Stomach (tissue), 8 donors: ENCODE measurements at regions not wholly inside any gene's neighbourhood (a gene's known extent, or its start where the extent isn't known, plus 50 kb on each side); places are given as distances from the start of the nearest gene placed in this dataset.

Experiments
- DNase-seq, 2 donors: peaks; one replicate each; pipeline versions ENCODE4 v3.0.0 to v3.0.0-alpha.2; 2013 to 2019
- H3K27ac ChIP-seq, 5 donors: fragments of 200-600 bp in 4 of 5; sonication (generic) in 4 of 5; one replicate each; pipeline ENCODE4 v1.5.1; 2013 to 2019; ENCODE audit warnings: mild to moderate bottlenecking in 1 of 5, moderate library complexity in 1 of 5
- H3K27me3 ChIP-seq, 3 donors: fragments of 200-600 bp; sonication (generic); one replicate each; pipeline ENCODE4 v1.5.1; 2017 to 2019; ENCODE audit warnings: mixed run types in 1 of 3
- H3K36me3 ChIP-seq, 4 donors: fragments of 200-600 bp; sonication (generic); 1 replicate in 3 of 4; 2 replicates in 1 of 4; pipeline ENCODE4 v1.5.1; 2016 to 2019
- H3K4me1 ChIP-seq, 4 donors: fragments of 200-600 bp; sonication (generic); one replicate each; pipeline ENCODE4 v1.5.1; 2016 to 2019
- H3K4me3 ChIP-seq, 4 donors: fragments of 200-600 bp; sonication (generic) in 3 of 4; one replicate each; pipeline ENCODE4 v1.5.1; 2016 to 2019; ENCODE audit warnings: mild to moderate bottlenecking in 1 of 4
- H3K9me3 ChIP-seq, 4 donors: fragments of 200-600 bp; sonication (generic); one replicate each; pipeline ENCODE4 v1.5.1; 2016 to 2019
- EP300 ChIP-seq: sonication (generic); formaldehyde crosslinking; IDR thresholded peaks from one replicate; pipeline ENCODE4 v1.6.1; 2017; ENCODE audit warnings: antibody characterized with exemption
- POLR2A ChIP-seq, 4 donors: fragments of 450-650 bp; IDR thresholded peaks; one replicate each; pipeline ENCODE4 v1.6.1; 2016; ENCODE audit warnings: antibody characterized with exemption in 4 of 4, control low read depth in 2 of 4, mild to moderate bottlenecking in 1 of 4, moderate library complexity in 1 of 4
- POLR2AphosphoS5 ChIP-seq, 3 donors: sonication (generic); formaldehyde crosslinking; IDR thresholded peaks; one replicate each; pipeline ENCODE4 v1.6.1; 2016; ENCODE audit warnings: antibody characterized with exemption in 3 of 3
- WGBS, 5 donors: extraction: QIAGEN DNeasy Blood & Tissue Kit in 3 of 5; methylation state at CpG; one replicate each; pipeline versions ENCODE4 v1.1.5 to v1.1.7; 2013 to 2018; 5-methylcytosine and 5-hydroxymethylcytosine counted together
- intact Hi-C: fragments of 100-400 bp; cut with DNase I; formaldehyde crosslinking; loops from one replicate; pipeline ENCODE4 v1.15.1; 2023; ENCODE audit warnings: low total_unique reads
- TF ChIP-seq, protein P1 (sequence below), 7 experiments: fragments of 450-650 bp in 4 of 7; fragments of 200-600 bp in 3 of 7; sonication (generic) in 3 of 7; IDR thresholded peaks; one replicate each; pipeline ENCODE4 v1.5.1; 2016 to 2019; ENCODE audit warnings: antibody characterized with exemption in 7 of 7, control low read depth in 2 of 7, mild to moderate bottlenecking in 1 of 7
- donor health status: healthy with polysubstance abuse.
- donor health status: Bipolar disorder and iron deficiency.
- donor health status: healthy.

DNA sequence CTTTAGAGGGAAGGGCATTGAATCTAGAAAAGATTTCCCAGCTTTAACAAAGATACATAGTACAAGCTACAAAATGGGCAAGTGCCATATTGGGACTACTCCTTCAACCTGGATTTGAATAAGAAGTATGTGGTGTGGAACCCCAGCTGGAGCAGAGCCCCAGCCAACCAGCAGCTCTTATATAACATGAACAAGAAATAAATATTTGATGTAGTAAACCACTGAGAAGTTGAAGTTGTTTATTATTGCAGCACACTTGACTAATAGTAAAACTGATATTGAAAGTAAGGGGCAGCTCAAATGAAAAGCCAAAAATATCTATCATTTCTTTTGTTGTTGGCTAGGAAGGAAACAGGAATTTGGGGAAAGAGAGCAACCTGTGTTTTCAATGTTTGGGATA lies 701.8 kb downstream of the TMTC2 start:
- no peak for TF ChIP-seq POLR2AphosphoS5 (IDR thresholded peaks at IDR 0.05)
- TF ChIP-seq, protein P1, sequence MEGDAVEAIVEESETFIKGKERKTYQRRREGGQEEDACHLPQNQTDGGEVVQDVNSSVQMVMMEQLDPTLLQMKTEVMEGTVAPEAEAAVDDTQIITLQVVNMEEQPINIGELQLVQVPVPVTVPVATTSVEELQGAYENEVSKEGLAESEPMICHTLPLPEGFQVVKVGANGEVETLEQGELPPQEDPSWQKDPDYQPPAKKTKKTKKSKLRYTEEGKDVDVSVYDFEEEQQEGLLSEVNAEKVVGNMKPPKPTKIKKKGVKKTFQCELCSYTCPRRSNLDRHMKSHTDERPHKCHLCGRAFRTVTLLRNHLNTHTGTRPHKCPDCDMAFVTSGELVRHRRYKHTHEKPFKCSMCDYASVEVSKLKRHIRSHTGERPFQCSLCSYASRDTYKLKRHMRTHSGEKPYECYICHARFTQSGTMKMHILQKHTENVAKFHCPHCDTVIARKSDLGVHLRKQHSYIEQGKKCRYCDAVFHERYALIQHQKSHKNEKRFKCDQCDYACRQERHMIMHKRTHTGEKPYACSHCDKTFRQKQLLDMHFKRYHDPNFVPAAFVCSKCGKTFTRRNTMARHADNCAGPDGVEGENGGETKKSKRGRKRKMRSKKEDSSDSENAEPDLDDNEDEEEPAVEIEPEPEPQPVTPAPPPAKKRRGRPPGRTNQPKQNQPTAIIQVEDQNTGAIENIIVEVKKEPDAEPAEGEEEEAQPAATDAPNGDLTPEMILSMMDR (IDR thresholded peaks at IDR 0.05): no peak
- no peak for TF ChIP-seq POLR2A (IDR thresholded peaks at IDR 0.05)
- TF ChIP-seq EP300: no peak
- intact Hi-C loops: no loop called here
- H3K9me3 ChIP-seq: no peaks in the 10 kb centered on the region
- no peaks in the 10 kb centered on the region for H3K4me1 ChIP-seq
- H3K27me3 ChIP-seq: no peaks in the 10 kb centered on the region
- no peak overlapping the region for H3K4me3 ChIP-seq
- H3K27ac ChIP-seq: no peak overlapping the region
- H3K36me3 ChIP-seq: no peaks in the 10 kb centered on the region
- no peak for DNase-seq

GRCh38 chr12:83386527-83387264 lies 700.0 kb downstream of the TMTC2 start:
- intact Hi-C loops: no loop called here
- WGBS, 5 donors: 48 to 56% (median 54%) methylated on average over 3 of the region's 3 CpGs

DNA sequence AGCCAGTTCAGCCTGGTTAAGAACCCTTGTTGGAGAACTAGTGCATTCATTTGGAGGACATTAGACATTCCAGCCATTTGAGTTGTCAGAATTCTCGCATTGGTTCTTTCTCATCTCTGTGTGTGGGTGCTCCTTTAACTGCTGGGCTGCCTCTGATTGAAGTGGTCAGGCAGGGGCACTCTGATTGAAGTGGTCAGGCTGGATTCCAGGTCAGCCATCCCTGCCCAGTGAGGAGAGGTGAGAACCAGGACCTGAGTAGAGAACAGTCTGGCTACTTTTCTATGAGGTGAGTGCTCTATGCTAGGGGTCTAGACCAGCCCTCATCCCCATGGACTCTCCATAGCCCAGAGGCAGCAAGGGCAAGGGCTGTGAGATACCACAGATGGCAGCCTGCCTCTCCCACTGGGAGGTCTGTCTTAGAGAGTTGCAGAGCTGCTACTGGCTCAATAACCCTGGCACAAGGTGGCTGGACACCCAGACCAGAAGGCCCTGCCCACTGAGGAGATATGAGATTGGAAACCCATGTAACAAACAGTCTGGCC lies 691.6 kb downstream of the TMTC2 start:
- Histone ChIP-seq H3K9me3 (no peaks in the 10 kb centered on the region), H3K36me3 (no peaks in the 10 kb centered on the region), H3K4me3 (no peak overlapping the region), H3K4me1 (no peaks in the 10 kb centered on the region), H3K27ac (no peak overlapping the region), H3K27me3 (no peaks in the 10 kb centered on the region)
- intact Hi-C loops: no loop called here
- WGBS, 5 donors: 94 to 100% (median 94%) methylated on average over 1 of the region's 1 CpG
- TF ChIP-seq POLR2AphosphoS5 (IDR thresholded peaks at IDR 0.05) (no peak), EP300 (no peak), POLR2A (IDR thresholded peaks at IDR 0.05) (no peak)
- TF ChIP-seq, protein P1 (IDR thresholded peaks at IDR 0.05): no peak
- DNase-seq: no peak

More at GRCh38 chr12:83386527-83387264, 700.0 kb downstream of the TMTC2 start:
- DNase-seq: no peak
- no peak overlapping the region for H3K27ac ChIP-seq
- H3K4me3 ChIP-seq: no peak overlapping the region
- H3K9me3 ChIP-seq: no peaks in the 10 kb centered on the region
- TF ChIP-seq POLR2AphosphoS5 (IDR thresholded peaks at IDR 0.05) (no peak), POLR2A (IDR thresholded peaks at IDR 0.05) (no peak), EP300 (no peak)
- TF ChIP-seq, protein P1 (IDR thresholded peaks at IDR 0.05): no peak
- H3K27me3 ChIP-seq: no peaks in the 10 kb centered on the region
- H3K4me1 ChIP-seq: no peaks in the 10 kb centered on the region
- no peaks in the 10 kb centered on the region for H3K36me3 ChIP-seq

DNA sequence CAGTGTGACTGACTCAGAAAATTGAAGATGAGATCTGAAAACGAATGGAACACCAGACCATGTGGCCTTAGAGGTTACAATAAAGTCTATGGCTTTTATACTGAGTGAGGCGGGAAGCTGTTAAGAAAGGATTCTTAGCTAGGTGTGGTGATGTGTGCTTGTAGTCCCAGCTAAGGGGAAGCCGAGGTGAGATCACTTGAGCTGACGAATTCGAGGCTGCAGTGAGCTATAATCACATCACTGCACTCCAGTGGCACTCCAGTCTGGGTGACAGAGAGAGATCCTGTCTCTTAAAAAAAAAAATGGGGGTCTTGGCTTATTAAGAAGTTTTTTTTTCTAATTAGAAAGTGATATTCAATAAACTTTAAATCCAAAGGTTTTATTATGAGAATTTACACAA lies 678.6 kb downstream of the TMTC2 start:
- no peak overlapping the region for H3K27ac ChIP-seq
- TF ChIP-seq POLR2AphosphoS5 (IDR thresholded peaks at IDR 0.05): no peak
- TF ChIP-seq, protein P1 (IDR thresholded peaks at IDR 0.05): no peak
- no peak for TF ChIP-seq POLR2A (IDR thresholded peaks at IDR 0.05)
- no peak for TF ChIP-seq EP300
- H3K4me1 ChIP-seq: no peaks in the 10 kb centered on the region
- no peaks in the 10 kb centered on the region for H3K9me3 ChIP-seq
- DNase-seq: no peak
- WGBS, 5 donors: 68 to 79% (median 70%) methylated on average over 5 of the region's 5 CpGs
- no peak overlapping the region for H3K4me3 ChIP-seq
- no peaks in the 10 kb centered on the region for H3K27me3 ChIP-seq
- no peaks in the 10 kb centered on the region for H3K36me3 ChIP-seq
- intact Hi-C loops: no loop called here
